NCI-H460 (cell line): ENCODE measurements at regions not wholly inside any gene's neighbourhood (a gene's known extent, or its start where the extent isn't known, plus 50 kb on each side); places are given as distances from the start of the nearest gene placed in this dataset.
A peak's percentile ranks its signal among the peaks of the same experiment; 100 is the strongest.
"Not testable (repeated sequence)": the region's sequence is repeated elsewhere in the genome, so short reads cannot be mapped to it uniquely, and the experiment has no call there.

Source experiments
- DNase-seq: peaks from one replicate; pipeline ENCODE4 v3.0.0-alpha.2; 2016; ENCODE audit warnings: low read depth; ENCODE audit errors: extremely low read depth

GRCh38 chr3:106333911-106334618 is 465.3 kb upstream of the CBLB start:
- DNase-seq = no peak

- DNase-seq = no peak
Observed at GRCh38 chr3:106336619-106337018, 467.8 kb upstream of the CBLB start.

GRCh38 chr3:106337116-106337515 is 468.3 kb upstream of the CBLB start:
- no peak for DNase-seq

- no peak for DNase-seq
Observed at GRCh38 chr3:106338582-106339214, 469.9 kb upstream of the CBLB start.

- no peak for DNase-seq
Observed at GRCh38 chr3:106339551-106339950, 470.7 kb upstream of the CBLB start.

- no peak for DNase-seq
Observed at GRCh38 chr3:106341087-106341486, 472.3 kb upstream of the CBLB start.

GRCh38 chr3:106341586-106342162 is 472.9 kb upstream of the CBLB start:
- DNase-seq = no peak

GRCh38 chr3:106342386-106342785 is 473.6 kb upstream of the CBLB start:
- DNase-seq = no peak

- no peak for DNase-seq
Observed at GRCh38 chr3:106343811-106344210, 475.0 kb upstream of the CBLB start.

GRCh38 chr3:106345353-106346027 is 476.7 kb upstream of the CBLB start:
- DNase-seq = peak; percentile 20

- no peak for DNase-seq
Observed at GRCh38 chr3:106347350-106347749, 478.5 kb upstream of the CBLB start.

GRCh38 chr3:106348139-106348690 is 479.4 kb upstream of the CBLB start:
- no peak for DNase-seq

GRCh38 chr3:106349191-106349881 is 480.5 kb upstream of the CBLB start:
- DNase-seq = no peak

GRCh38 chr3:106355873-106356272 is 487.1 kb upstream of the CBLB start:
- DNase-seq = no peak

GRCh38 chr3:106359692-106360091 is 490.9 kb upstream of the CBLB start:
- no peak for DNase-seq

GRCh38 chr3:106360901-106361300 is 492.1 kb upstream of the CBLB start:
- not testable (repeated sequence) for DNase-seq

- no peak for DNase-seq
Observed at GRCh38 chr3:106364477-106364876, 495.7 kb upstream of the CBLB start.

GRCh38 chr3:106365061-106365691 is 496.4 kb upstream of the CBLB start:
- DNase-seq = no peak

GRCh38 chr3:106366352-106366751 is 497.5 kb upstream of the CBLB start:
- DNase-seq = no peak

GRCh38 chr3:106367496-106367895 is 498.7 kb upstream of the CBLB start:
- no peak for DNase-seq
